Right renal cortex interstitium (tissue), 3 donors: ENCODE measurements at regions not wholly inside any gene's neighbourhood (a gene's known extent, or its start where the extent isn't known, plus 50 kb on each side); places are given as distances from the start of the nearest gene placed in this dataset.
A peak's percentile ranks its signal among the peaks of the same experiment; 100 is the strongest.
"Not testable (repeated sequence)": the region's sequence is repeated elsewhere in the genome, so short reads cannot be mapped to it uniquely, and the experiment has no call there.

Source experiments
- DNase-seq, 3 donors: peaks; one replicate each; pipeline ENCODE4 v3.0.0-alpha.2; 2013; ENCODE audit warnings: low read depth in 3 of 3, low spot score in 2 of 3

- no peak for DNase-seq
These were observed 82.4 kb upstream of the RTL6 start for GRCh38 chr22:44580176-44581095.

DNA sequence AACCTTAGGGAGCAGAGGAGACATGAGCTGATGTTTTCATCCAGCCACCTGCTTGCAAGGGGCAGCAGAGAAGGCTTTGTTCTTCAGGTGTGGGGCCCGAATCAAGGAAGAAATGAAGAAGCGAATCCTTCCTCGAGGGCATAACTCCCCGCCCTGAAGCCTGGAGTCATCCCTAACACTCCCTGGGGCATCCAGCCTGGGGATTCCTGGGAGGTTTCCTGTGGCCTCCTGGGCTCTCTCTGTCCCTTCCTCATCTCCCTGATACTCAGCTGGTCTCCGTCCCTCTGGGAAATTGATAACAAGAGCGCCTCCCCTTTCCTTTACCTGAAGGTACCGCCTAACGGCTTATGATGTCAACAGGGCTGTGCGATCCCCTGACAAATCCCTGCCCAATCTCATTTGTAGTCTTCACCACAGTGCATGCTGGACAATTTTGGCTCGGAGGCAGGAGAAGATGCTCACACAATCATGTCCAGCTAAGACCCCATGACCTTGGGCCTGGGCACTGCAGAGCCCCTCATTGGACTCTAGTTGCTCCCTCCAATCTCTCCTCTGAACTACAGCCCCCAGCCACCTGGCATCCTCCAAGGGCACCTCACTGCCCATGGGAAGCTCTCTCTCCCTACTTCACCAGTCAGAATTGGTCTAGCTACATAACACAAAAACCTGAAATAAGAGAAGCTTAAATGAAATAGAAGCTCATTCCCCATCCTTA, 80.6 kb upstream of the RTL6 start:
- no peak for DNase-seq

DNA sequence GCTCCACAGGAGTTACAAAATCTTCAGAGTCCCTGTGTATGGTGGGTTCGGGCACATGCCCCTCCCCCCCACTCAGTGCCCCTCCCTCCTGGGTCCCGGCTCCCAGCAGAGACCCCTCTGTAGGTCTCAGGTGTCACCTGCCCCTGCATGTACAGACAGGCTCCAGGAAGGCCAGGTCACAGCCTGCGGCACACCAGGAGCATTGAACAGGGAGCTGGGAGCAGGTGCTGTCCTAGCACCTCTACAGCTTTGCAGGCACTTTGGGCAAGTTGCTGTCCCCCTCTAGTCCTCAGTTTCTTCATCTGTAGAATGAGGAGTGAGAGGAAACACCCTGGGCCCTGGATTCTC, 80.1 kb upstream of the RTL6 start:
- DNase-seq: no peak

- no peak for DNase-seq
These were observed 79.5 kb upstream of the RTL6 start for GRCh38 chr22:44577391-44578109.

DNA sequence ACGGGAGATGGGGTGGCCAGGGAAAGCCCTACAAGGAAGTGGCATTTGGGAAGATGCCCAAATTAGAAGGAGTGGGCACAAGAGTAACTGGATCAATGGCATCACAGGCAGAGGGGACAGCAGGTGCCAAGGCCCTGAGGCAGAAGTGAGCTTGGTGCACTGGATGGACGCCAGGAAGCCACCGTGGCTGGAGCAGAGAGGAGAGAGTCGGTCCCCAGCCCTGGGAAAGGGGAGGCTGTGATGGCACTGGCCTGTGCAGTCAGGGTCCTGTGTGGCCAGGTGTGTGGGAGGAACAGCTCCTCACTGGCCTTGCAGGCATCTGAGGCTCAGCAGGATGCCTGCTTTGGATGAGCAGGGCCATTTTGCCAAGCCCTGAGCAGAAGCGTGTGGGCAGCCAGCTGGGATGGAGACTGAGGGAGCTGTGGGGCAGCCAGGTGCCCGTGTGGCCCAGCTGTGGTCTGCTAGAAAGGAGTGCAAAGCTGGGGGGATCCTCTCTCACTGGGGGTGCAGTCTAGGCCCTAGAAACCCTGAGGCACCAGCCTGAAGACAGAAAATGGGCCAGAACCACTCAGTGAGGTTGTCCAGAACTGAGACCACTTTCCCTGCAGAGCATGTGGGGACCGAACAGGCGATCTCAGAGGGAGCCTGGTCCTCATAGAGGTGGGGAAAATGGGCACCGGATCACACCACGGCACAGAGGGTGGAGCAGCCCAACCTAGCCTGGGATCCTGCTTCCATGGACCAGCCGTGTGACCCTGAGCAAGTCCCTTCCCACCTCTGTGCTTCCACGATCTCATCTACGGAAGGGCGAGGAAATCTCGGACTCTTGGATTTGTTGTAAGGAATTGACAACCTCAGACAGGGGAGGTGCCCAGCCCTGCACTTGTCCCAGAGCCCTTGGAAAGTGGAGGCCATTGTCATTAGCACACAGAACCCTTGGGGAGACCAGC, 78.6 kb upstream of the RTL6 start:
- no peak for DNase-seq

DNA sequence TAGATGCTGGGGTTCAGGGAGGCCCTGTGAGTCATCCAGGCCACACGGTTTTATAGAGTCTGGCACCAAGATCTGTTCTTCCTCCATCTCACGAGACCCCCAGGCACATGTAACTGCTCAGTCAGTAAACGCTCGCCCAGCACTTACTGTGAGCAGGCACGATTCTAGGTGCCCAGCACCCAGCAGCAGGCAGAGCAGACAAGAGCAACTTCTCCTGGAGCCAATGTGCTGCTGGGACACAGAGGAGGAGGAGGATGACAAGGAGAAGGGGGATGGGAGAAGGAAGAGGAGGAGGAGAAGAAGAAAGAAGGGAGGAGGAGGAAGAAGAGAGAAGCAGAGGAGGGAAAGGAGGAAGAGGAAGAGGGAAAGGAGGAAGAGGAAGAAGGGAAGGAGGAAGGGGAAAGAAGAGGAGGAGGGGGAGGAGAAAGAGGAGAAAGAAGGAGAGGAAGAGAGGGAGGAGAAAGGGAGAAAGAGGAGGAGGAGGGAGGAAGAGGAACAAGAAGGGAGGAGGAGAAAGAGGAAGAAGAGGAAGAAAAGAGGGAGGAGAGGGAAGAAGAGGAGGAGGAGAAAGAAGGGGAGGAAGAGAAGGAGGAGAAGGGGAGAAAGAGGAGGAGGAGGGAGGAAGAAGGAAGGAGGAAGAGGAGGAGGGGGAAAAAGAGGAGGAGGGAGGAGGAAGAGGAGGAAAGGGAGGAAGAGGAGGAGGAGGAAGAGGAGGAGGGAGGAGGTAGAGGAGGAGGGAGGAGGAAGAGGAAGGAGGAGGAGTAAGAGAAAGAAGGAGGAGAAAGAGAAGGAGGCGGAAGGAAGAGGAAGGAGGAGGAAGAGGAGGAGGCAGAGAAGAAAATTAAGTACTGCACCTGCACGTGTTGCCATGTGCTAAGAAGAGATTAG, 77.6 kb upstream of the RTL6 start:
- DNase-seq: no peak

- peak in 1 of 3 donors; percentile 36 for DNase-seq
These were observed 76.8 kb upstream of the RTL6 start for GRCh38 chr22:44574640-44575380.

GRCh38 chr22:44574057-44574639, 76.1 kb upstream of the RTL6 start:
- DNase-seq: no peak

DNA sequence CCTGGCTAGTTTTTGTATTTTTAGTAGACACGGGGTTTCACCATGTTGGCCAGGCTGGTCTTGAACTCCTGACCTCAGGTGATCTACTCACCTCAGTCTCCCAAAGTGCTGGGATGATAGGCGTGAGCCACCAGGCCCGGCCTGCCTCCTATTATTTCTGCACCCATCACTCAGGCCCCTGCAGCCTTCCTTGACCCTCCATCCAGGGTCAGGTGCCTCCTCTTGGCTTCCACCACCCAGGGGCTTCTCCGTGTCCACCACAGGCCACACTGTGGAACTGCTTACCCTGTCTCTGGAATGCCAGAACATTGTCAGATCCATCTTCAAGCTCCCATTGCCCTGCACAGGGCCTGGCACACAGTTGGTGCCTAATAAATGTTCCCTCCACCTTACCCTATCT, 75.4 kb upstream of the RTL6 start:
- no peak for DNase-seq

GRCh38 chr22:44572414-44573207, 74.6 kb upstream of the RTL6 start:
- DNase-seq: no peak

DNA sequence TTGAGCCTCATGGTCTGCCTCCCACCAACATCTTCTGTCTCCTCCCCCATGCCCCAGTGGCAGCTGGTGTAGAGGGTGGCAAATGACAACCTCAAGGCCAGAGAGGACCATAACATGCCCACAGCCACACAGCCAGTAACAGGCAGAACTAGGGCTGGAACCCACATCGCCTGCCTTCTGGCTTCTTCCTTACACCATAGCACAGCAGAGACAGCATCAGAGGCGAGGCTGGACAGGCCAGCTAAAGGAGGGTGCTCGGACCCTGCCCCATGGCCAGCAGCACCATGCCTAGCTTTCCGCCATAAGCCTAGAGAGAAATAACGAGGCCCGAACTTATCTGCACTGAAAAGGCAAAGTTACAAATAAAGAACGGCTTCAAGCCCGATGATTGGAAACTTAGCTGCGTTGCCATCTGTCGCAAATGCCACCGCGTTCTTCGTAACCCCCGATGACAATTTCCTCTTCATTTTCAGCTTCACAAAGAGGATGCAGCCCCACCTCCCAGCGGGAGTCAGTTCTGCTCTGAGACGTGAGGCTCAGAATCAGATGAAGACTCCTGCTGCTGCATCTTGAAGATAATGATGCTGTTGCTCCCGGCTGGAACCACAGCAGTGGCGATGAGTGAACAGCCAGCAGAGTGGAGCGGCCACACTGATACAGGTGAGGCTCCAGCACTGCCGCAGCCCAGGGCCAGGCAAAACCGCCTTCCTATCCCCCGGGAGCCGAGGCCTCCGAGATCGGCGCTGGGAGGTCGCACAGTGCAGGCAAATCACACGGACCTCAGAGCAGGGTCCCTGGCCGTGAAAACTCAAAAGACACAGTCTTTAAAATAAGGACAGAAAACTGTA, 73.8 kb upstream of the RTL6 start:
- no peak for DNase-seq

- no peak for DNase-seq
These were observed 72.7 kb upstream of the RTL6 start for GRCh38 chr22:44570476-44571445.

GRCh38 chr22:44569561-44569991, 71.5 kb upstream of the RTL6 start:
- DNase-seq: no peak

DNA sequence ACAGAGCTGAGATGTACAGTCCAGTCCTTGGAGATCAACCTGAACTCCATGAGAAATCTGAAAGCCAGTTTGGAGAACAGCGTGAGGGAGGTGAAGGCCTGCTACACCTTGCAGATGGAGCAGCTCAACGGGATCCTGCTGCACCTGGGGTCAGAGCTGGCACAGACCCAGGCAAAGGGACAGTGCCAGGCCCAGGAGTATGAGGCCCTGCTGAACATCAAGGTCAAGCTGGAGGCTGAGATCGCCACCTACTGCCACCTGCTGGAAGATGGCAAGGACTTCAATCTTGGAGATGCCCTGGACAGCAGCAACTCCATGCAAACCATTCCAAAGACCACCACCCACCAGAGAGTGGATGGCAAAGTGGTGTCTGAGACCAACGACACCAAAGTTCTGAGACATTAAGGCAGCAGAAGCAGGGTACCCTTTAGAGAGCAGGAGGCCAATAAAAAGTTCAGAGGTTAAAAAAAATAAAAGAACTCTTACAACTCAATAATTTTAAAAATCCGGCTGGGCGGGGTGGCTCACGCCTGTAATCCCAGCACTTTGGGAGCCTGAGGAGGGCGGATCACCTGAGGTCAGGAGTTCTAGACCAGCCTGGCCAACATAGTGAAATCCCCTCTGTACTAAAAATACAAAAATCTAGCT, 69.9 kb upstream of the RTL6 start:
- DNase-seq: no peak

GRCh38 chr22:44567378-44567841, 69.4 kb upstream of the RTL6 start:
- DNase-seq: not testable (repeated sequence)
